ENCODE measurements at regions not wholly inside any gene's neighbourhood (a gene's known extent, or its start where the extent isn't known, plus 50 kb on each side); places are given as distances from the start of the nearest gene placed in this dataset.

DNA sequence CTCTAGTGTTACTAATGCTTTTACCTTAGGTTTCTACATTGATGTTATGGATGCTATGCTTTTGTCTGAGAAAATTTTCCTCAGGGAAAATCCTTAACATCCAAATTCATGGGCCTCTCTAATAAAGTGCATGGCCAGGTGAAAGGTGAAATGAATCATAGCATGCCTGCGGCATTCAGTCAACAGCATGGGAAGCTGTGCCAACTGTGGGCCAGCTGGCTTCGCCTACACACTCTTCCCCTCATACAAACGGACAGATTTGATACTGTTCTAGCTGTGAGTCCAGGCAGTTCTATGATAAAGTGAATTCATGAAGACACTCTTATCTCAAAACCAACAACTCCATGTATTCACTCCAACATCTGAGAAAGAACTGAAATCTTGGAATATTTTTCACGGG lies 374.1 kb downstream of the PLK2 start:
- TF ChIP-seq POLR2AphosphoS5 (IDR thresholded peaks at IDR 0.05) (no peak), CTCF (IDR thresholded peaks at IDR 0.05) (no peak), POLR2A (IDR thresholded peaks at IDR 0.05) (no peak)
- Histone ChIP-seq H3K36me3 (no peaks in the 10 kb centered on the region), H3K27me3 (no peaks in the 10 kb centered on the region), H3K9me3 (no peaks in the 10 kb centered on the region), H3K4me3 (no peak overlapping the region), H3K4me1 (no peaks in the 10 kb centered on the region), H3K27ac (no peak overlapping the region)
- intact Hi-C loops (cut with DNase I; ENCODE audit: low total_unique reads) = no loop called here
- no peak for DNase-seq (ENCODE audit: low spot score in 2 of 2)

DNA sequence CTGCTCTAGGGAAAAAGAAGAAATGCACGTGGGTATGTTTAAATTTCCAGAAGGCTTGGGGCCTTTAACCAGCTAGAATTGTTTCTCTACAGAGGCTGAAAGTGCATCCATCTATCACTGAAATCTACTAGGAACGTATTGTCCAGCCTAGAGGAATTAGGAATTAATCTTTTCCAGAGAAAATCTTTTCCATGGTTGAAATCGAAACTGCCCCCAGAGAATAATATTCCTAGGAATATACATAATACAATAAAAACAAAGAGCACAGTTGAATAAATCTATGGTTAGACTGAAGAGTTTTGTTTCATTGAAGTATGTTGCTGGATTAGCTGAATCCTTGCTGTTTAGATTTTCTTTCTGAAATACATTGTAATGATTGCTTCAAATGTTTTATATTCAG lies 378.5 kb downstream of the PLK2 start:
- TF ChIP-seq POLR2AphosphoS5 (IDR thresholded peaks at IDR 0.05) (no peak), CTCF (IDR thresholded peaks at IDR 0.05) (no peak), POLR2A (IDR thresholded peaks at IDR 0.05) (no peak)
- Histone ChIP-seq H3K9me3 (no peaks in the 10 kb centered on the region), H3K27ac (no peak overlapping the region), H3K27me3 (no peaks in the 10 kb centered on the region), H3K4me3 (no peak overlapping the region), H3K36me3 (no peaks in the 10 kb centered on the region), H3K4me1 (no peaks in the 10 kb centered on the region)
- no peak for DNase-seq (ENCODE audit: low spot score in 2 of 2)
- intact Hi-C loops (cut with DNase I; ENCODE audit: low total_unique reads) = no loop called here

DNA sequence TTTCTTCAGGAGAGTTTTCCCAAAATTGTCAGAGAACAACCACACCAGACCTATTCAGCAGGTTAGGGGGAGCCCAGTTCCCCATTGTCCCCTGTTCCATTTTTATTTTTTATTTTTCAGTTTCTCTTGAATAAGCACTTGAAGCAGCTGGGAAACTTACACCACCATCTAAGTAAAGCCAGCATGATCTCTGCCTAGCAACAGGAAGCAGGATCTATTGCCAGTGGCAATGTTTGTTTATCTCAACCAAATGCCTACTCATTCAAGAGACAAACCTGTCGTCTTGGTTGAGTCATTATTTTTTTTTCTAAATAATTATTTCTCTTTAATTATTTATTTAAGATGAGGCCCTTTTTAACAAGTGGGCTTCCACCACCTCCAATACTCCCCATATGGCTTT lies 379.3 kb downstream of the PLK2 start:
- intact Hi-C loops (cut with DNase I; ENCODE audit: low total_unique reads) = no loop called here

GRCh38 chr5:58077966-58078365 lies 381.9 kb downstream of the PLK2 start:
- TF ChIP-seq POLR2AphosphoS5 (IDR thresholded peaks at IDR 0.05) (no peak), POLR2A (IDR thresholded peaks at IDR 0.05) (no peak), CTCF (IDR thresholded peaks at IDR 0.05) (no peak)

More for the DNA sequence above, 379.3 kb downstream of the PLK2 start:
- H3K27ac ChIP-seq = peak overlapping the region; percentile 62 to 78
- TF ChIP-seq POLR2AphosphoS5 (IDR thresholded peaks at IDR 0.05) (no peak), CTCF (IDR thresholded peaks at IDR 0.05) (no peak), POLR2A (IDR thresholded peaks at IDR 0.05) (no peak)
- no peaks in the 10 kb centered on the region for H3K36me3 ChIP-seq
- no peak overlapping the region for H3K4me3 ChIP-seq
- no peaks in the 10 kb centered on the region for H3K9me3 ChIP-seq
- H3K27me3 ChIP-seq = no peaks in the 10 kb centered on the region
- no peaks in the 10 kb centered on the region for H3K4me1 ChIP-seq
- DNase-seq (ENCODE audit: low spot score in 2 of 2) = no peak

GRCh38 chr5:58077416-58077815 lies 382.5 kb downstream of the PLK2 start:
- Histone ChIP-seq H3K36me3 (no peaks in the 10 kb centered on the region), H3K27ac (peak overlapping the region; percentile 52 to 65), H3K9me3 (no peaks in the 10 kb centered on the region), H3K4me1 (no peaks in the 10 kb centered on the region), H3K27me3 (no peaks in the 10 kb centered on the region), H3K4me3 (no peak overlapping the region)
- TF ChIP-seq POLR2AphosphoS5 (IDR thresholded peaks at IDR 0.05) (no peak), CTCF (IDR thresholded peaks at IDR 0.05) (no peak), POLR2A (IDR thresholded peaks at IDR 0.05) (no peak)
- no peak for DNase-seq (ENCODE audit: low spot score in 2 of 2)
- intact Hi-C loops (cut with DNase I; ENCODE audit: low total_unique reads) = no loop called here

More at GRCh38 chr5:58077966-58078365, 381.9 kb downstream of the PLK2 start:
- peak overlapping the region; percentile 52 to 65 for H3K27ac ChIP-seq
- no peak for DNase-seq (ENCODE audit: low spot score in 2 of 2)
- no peaks in the 10 kb centered on the region for H3K4me1 ChIP-seq
- no peaks in the 10 kb centered on the region for H3K36me3 ChIP-seq
- H3K9me3 ChIP-seq = no peaks in the 10 kb centered on the region
- H3K4me3 ChIP-seq = no peak overlapping the region
- no peaks in the 10 kb centered on the region for H3K27me3 ChIP-seq
- intact Hi-C loops (cut with DNase I; ENCODE audit: low total_unique reads) = no loop called here

Measured in breast epithelium (tissue), 4 donors.